ENCODE measurements at regions not wholly inside any gene's neighbourhood (a gene's known extent, or its start where the extent isn't known, plus 50 kb on each side); places are given as distances from the start of the nearest gene placed in this dataset.
"Not testable (repeated sequence)": the region's sequence is repeated elsewhere in the genome, so short reads cannot be mapped to it uniquely, and the experiment has no call there.

GRCh38 chrX:1863995-1864394 is 249.1 kb downstream of the ASMT start:
- not testable (repeated sequence) for TF ChIP-seq POLR2A (IDR thresholded peaks at IDR 0.05; ENCODE audit: low read length); CTCF (IDR thresholded peaks at IDR 0.05)
